Hindlimb muscle (tissue), 1 donor: ENCODE measurements at regions not wholly inside any gene's neighbourhood (a gene's known extent, or its start where the extent isn't known, plus 50 kb on each side); places are given as distances from the start of the nearest gene placed in this dataset.

Source experiments
- DNase-seq: peaks from one replicate; pipeline ENCODE4 v3.0.0-alpha.2; 2013

DNA sequence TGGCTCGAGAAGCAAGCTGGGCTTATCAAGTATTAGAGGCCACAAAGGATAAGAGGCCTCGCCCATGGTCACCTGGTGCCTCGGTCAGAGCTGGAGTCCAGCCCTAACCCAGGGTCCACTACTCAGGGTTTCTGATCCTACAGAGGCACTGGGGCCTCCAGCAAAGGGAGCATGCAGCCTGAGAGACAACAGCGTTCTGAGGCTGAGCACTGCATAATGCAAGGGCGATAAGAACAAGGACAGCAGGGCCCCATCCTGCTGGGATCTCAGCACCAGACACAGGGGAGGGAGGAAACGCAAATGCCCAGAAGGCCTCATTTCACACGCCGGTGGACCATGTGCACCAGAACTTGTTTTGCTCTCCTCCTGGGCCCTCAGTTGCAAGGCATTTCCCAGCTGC is 63.0 kb downstream of the C5orf15 start:
- no peak for DNase-seq

DNA sequence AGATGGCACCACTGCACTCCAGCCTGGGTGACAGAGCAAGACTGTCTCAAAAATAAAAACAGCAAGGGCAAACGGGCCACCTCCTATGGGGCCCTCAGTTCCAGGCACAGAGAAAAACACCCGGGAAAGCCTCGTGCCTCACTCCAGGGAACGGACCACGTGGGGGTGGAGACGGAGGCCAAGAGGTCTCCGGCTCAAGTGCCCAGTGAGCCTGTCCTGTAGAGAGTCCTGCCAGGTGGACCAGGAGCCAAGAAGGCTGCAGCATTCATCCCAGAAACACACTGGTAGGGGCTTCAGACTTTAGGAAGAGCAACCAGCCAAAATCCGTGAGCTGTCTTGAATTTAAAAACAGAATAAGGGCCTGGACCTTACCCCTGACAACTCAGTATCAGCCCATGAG is 63.8 kb downstream of the C5orf15 start:
- DNase-seq, result no peak

DNA sequence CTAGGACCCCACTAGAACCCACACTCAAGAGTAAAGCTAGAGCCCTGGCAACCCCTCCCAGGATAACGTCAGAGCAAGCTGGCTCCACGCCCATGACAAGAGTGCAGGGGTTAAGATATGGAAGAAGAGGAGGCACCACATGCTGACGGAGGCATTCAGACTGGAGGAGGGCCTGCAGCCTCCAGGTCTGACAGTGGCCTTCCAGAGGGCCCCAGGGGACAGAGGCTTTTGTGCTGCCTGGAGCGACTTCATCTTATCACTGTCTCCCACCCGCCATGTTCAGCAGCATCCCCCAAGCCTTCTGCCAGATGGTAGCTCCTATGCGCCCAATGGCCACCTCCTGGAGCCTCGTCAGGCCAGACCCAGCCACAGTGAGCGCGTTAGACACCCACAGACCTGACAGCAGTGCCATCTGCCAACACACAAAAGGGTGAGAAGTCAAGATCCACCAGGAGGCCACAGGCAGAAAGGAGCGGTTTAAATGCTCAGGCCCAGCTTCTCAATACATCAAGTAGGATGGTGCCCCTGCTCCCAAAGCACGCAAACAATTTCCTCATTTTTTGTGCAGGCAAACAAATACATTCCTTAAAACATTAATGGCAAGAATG is 65.8 kb downstream of the C5orf15 start:
- DNase-seq, result no peak

DNA sequence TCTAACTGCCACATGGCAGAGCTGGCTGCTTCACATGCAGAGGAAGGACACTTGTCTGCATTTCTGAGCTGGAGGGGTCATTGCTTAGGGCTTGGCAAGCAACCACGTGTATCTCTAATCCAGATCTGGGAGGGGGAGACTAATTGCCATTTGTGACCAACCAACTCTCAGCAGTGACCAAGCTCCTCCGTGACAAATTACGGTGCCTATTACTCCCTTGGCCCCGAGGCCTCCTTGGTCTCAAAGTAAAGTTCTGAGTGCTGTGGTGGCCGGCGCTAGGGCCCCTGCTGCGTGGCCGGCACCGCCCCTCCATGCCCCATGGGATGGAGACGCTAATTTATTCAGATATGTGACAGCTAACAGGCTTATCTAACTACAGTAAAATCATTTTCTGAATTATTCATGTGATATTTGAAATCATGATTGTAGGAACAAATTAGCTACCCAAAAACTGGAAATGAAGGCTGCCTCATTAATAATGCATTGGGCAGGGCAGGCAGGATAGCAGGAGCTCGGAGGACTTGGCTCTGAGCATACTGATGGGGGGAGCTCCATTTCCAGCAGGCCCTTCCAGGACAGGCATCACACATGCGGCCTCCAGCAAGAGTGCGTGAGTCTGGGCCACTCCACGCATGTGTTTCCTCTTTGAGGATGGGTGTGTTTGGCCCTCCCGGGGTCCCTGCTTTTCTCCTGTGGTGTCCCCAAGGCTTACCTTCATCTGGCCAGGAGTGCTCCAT is 67.7 kb downstream of the C5orf15 start:
- no peak for DNase-seq

DNA sequence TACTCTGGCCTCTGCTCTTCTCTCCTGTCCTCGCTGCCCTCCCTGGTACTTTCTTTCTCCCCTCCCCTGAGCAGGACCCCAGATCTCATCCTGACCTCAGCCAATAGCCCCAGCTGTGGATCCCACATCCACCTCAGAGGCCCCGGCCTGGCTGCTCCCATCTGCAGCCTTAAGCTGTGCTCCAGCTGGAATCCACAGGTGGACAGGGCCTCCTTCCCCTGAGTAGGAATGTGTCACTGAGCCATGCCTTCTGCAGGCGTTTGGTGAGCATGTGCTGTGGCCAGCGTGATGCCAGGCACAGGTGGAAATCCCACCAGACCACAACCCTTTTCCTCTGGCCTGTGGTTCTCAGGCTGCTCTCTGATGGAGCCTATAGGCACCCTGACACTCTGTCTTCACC is 68.9 kb downstream of the C5orf15 start:
- DNase-seq, result no peak

DNA sequence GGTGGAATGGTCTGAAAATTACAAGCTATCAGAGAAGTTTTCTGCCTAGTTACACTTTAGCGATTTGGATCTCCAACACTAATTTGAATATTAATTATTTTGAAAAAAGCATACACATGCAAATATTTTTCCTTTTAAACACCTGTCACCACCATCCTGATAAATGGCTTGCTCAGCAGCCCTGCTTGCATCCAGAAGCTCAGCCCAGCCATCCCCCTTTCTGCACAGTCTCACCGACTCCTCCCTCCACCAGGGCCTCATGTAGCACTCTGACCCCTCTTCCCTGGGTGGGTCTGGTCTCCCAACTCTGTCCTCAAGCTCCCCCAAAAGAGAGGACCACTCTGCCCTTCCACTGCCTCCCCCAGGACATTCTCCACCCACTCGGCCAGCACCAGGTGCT is 70.0 kb downstream of the C5orf15 start:
- DNase-seq, result no peak

DNA sequence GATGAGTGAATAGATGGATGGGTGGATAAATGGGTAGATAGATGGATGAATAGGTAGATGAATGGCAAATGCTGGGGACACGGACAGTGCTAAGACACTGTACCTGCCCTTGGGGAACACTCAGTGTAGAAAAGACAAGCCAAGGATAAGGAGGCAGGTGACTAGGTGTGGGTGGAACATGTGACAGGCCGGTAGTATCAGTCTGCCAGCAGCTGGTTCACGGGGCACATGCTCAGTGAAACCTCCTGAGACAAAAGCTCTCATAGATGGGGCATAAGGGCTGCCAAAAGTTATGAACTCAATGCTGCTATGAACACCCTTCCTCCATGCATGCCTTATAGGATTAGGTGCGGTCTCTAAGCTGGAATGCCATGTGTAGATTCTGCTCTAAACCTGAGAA is 71.0 kb downstream of the C5orf15 start:
- DNase-seq, result no peak

DNA sequence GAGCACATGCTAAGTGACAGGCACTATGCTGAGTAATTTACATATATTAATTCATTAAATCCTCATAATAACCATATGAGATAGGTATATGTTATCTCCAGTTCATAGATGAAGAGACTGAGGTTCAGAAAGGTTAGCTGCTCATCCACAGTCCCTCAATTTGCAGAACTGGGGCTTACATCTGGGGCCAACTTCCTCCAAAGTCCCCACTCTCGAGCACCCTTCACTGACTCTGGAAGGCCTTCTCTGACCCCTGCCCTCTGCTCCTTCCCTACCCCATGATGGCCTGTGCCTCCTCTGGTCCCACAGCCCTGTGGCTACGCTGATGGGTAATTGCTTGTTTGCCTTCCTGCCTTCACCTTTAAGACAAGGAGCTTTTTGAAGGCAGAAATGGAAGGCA is 71.6 kb downstream of the C5orf15 start:
- no peak for DNase-seq

DNA sequence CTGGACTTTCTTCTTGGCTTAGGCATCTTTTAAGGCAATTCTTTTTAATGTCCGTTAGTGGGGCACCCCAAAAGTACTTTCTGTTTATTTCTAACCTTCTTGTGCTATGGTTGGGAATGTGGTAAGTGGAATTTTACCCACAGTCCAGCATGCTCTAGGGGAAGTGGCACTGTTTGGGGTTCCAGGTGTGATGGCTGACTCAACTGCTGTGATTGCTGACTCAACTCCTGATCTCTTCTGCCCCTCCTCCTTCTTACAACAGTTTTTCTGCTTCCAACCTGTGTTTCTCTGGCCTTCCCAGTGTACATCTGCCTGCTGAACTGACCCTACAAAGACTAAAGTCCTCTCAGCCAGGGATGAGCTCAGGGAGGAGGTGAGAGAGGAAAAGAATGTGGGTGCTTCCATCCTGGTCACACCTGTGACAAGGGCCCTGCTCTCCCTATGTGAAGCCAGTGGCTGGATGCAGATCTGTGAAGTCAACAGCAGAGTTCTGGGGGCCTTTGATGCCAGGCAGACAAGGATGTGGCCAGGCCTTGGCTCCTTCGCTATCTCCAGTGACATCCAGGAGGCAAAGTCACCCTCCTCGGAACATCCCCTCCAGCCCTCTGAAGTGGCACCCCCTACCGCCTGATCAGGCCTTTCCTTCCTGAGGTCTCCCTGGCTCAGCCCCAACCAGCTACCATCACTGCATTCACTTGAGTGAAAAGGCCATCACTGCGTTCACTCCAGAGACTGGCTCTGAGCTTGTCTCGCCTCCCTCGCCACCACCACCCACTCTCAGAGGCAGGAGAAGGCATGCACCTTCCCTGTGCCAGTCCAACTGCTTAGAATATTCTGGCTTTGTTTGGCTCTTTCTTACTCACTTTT is 72.2 kb downstream of the C5orf15 start:
- DNase-seq, result no peak

DNA sequence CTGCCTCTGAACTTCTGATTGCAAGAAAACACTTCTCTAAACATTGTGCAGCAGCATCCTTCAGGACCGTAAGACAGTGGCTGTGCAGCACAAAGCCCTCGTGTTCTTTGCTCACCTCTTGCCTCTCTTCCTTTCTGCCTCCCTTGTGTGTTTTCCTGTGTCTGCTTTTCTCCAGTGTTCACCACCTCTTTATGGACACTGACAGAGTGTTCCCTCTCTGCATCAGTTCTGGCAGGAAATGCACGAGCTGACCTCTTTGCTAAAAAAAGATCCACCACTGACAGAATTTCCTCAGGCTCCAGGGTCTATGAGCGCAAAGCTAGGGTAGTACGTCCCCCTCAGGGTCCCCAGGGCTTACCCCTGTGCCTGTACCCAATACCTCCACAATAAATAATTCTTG is 74.3 kb downstream of the C5orf15 start:
- DNase-seq, result no peak

DNA sequence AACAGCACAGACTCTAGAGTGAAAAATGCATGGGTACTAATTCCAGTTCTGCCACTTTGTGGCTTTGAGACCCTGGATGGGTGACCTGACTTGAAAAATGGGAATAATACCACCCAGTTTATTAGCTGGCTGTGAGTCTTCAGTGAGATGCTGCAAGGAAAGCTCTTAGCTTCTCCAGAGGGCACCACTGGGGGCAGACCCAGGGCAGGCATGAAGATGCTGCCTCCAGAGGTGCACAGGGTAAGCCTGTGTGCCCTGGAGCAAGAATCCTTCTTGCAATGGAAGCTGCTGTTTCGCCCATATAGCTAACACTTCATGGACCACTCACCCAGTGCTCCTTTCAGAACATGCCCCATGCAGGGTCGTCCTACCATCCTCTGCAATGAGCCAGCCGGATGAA is 75.7 kb downstream of the C5orf15 start:
- no peak for DNase-seq

DNA sequence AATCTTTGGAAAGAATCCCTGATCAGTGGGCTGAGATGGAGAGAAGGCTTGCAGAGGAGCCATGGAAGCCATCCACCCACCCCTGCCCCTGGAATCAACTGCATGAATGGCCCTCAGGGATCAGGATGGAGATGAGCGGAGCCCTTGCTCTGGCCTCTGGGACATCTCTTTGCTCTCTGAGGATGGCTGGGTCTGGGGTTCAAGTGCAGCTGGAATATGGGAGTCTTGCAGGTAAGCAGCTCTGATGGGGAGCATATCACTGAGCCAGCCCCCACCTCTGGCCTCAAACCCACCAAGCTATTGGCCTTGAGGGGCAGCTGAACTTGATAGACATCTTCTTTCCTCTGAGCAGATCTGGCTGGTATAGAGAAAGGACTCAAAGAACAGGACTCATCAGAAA is 76.1 kb downstream of the C5orf15 start:
- no peak for DNase-seq

DNA sequence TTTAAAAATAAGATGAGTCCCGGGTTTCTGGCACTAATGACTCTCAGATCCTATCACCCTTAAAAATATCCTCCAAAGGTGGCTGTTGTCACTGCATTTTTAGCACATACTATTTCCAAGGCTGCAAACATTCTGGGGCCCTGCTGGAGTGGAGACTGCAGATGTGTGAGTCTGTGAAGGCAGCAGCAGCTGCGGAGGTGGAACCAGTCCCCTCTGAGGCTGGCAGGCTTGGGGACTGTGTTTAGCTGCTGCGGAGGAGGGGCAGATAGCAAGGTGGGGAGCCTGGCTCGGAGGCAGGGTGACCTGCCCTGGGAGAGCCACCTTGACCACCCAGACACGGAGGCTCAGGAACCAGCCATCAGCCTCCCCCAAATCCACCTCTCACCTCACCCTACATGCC is 77.0 kb downstream of the C5orf15 start:
- no peak for DNase-seq

DNA sequence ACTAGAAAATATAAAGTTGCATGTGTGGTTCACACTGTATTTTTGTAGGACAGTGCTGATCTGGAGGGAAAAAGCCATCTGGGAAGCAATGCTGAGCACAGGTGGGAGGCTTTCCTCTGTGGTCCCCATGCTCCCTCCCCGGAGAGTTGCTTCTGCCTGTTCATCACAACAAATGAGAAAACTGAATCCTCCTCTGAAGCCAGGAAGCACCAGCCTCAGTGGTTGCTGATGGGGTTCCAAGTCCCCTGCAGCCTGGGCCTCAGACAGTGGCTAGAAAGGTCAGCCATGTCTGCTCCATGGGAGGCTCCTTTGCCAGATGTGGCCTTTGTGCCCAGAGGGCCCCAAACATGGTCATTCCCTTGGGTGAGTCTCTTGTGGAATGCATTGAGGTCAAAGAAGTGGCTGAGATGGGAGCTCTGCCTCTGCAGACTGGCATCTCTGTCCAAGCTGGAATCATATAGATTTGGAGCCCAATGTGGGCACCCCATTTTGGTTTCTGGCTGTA is 77.6 kb downstream of the C5orf15 start:
- no peak for DNase-seq

DNA sequence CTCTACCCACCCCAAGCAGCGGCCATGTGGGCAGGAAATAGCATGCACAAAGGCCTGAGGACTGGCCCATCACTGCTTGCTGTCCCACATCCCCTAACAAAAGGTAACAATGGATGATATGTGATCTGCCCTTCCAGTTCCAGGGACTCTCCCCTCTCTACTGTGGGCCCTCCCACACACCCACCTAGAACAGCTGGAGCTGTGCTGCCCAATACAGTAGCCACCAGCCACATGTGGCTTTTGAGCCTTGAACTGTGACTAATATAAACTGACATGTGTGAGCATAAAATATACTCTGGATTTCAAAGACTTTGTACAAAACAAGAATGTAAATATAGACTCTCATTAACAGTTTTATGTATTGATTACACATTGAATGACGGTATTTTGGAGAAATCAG is 78.1 kb downstream of the C5orf15 start:
- DNase-seq, result no peak

DNA sequence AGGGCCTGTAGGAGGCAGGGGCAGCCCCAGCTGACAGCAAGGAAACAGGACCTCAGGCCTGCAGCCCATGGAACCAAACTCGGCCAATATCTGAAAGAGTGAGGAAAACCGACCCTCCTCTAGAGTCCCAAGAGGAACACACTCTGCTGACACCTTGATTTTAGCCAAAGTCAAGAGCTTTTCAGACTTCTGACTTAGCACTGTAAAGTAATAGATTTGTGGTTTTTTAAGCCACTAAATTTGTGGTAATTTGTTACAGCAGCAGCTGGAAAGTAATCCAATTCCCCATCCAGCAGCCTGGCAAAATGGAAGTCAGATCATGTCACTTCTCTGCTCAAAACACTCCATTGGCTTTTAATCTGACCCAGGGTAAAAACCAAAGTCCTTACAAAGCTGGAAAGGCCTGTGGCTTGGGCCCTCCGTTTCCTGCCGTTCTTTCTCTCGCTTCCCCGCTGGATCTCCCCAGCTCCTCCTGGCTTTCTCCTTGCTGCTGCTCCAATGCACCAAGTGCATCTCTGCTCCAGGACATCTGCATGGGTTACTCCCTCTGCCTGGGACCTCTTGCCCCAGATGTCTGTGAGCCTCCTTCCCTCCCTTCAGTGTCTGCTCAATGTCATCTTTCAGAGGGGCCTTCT is 79.0 kb downstream of the C5orf15 start:
- DNase-seq, result no peak

DNA sequence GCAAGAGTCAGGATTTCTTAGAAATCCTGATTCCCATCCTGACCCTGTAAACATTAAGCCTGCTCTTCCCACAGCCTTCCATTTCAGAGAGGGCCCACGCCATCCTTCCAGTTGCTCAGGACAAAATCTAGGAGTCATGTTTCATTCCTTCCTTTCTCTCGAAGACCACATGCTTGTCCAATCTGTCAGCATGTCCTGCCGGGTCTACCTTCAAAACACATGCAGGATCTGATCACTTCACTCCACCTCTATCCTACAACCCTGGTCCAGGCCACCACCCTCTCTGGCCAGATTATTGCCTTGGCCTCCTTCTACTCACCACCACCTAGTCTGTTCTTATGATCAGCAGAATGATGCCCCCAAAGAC is 79.8 kb downstream of the C5orf15 start:
- no peak for DNase-seq

DNA sequence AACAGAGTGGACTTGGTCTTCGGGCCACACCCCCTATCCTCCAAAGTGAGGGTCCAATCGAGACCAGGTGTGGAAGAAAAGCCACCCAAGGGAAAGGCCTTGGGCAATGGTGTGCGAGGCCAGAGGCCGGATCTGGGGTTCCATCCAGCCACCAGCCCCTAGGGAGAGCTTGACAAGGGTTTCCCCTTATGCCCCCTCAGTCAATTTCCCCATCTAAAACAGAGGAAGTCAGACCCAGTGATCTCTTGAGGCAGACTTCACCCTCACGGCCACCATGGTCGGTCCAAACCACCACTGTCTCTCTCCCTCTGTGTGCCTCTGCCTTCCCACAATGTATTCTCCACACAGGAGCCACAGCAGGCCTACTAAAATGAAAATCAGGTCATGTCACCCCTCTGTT is 82.9 kb downstream of the C5orf15 start:
- DNase-seq, result no peak

DNA sequence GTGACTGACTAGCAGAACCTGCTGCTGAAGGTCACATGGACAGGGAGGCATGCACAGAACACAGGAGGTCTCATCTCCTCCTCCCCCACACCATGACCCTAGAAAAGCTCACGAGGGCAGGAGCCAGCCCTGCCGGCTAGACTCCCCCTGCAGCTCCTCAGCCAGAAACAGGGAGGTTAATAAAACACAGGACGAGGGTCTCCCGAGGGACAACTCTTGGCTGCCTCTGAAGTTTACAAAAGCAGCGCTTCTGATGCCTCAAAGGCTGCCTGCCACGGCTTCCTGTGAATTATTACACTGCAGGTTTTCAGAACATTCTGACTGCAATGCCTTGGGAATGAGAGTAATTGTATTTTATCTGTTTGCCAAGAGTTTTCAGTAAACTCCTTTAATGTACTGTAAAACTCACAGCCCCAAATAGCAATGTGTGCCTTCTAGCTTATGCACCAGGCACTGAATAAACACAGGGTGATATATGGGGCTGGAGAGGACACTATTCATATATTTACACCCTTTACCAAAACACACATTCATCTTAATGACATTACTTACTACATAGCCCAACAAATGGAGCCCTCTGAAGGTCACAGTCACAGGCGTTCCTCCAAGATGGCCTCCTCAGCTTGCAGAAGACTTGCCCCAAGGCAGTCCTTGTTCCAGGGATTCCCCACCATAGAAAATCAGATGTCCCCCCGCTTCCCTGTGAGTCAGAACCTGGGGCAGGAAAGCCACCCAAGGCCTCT is 83.7 kb downstream of the C5orf15 start:
- no peak for DNase-seq

DNA sequence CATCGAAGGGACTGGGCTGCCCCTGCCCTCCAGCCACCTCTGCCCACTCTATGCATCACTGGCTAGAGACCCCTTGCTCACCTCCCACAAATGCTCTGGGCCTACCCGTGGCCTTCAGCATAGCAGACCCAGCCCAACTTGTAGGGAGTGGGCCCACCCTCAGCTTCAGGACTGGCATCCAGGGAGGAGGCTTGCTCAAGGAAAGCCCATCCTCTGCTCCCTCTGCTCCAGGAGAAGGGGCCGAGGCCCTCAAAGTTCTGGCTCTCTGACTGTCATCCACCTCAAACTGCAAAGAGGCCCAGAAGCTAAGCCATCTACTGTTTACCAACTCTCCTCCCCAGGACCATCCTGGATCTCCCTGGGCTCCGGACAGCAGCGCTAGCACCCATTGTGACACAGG is 84.5 kb downstream of the C5orf15 start:
- no peak for DNase-seq

DNA sequence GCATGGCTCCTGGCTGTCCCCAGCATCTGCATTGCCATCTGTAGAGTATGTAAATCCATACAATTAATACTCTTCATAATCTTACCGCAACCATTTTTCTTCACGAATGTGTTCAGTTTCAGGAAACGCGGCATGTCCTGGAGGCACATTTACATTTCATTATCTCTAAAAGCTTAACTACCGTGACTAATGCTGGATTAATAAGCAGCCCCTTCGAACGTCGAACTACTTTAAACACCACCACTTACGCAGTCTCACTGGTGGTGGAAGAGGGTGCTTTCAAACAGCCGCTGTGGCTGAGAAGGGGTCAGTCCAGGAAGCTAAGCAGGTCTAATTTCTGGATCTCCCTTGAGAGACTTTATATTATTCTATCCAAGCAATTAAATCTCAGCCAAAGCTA is 85.6 kb downstream of the C5orf15 start:
- no peak for DNase-seq

DNA sequence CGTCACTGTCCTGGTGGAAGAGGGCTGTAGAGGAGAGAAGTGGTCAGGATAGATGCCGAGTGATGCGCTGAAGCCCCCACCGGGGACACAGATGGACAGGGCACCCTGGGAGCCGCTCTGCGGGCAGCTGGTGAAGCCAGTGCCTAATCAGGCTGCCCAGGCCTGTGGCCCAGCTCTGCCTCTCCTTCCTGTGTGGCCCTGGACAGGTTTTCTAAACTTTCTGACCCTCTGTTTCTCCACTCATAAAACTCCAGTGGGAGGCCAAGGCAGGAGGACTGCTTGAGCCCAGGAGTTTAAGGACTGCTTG is 86.1 kb downstream of the C5orf15 start:
- no peak for DNase-seq
